SH-SY5Y (cell line): ENCODE measurements at regions not wholly inside any gene's neighbourhood (a gene's known extent, or its start where the extent isn't known, plus 50 kb on each side); places are given as distances from the start of the nearest gene placed in this dataset.

Experiments
- GATA2 ChIP-seq: IDR thresholded peaks from 2 replicates; pipeline ENCODE4 v1.6.1; 2011; ENCODE audit warnings: mild to moderate bottlenecking, low read depth, low read length
- GATA3 ChIP-seq: IDR thresholded peaks from 2 replicates; pipeline ENCODE4 v1.6.1; 2011; ENCODE audit warnings: low read depth, mild to moderate bottlenecking, low read length, moderate library complexity

DNA sequence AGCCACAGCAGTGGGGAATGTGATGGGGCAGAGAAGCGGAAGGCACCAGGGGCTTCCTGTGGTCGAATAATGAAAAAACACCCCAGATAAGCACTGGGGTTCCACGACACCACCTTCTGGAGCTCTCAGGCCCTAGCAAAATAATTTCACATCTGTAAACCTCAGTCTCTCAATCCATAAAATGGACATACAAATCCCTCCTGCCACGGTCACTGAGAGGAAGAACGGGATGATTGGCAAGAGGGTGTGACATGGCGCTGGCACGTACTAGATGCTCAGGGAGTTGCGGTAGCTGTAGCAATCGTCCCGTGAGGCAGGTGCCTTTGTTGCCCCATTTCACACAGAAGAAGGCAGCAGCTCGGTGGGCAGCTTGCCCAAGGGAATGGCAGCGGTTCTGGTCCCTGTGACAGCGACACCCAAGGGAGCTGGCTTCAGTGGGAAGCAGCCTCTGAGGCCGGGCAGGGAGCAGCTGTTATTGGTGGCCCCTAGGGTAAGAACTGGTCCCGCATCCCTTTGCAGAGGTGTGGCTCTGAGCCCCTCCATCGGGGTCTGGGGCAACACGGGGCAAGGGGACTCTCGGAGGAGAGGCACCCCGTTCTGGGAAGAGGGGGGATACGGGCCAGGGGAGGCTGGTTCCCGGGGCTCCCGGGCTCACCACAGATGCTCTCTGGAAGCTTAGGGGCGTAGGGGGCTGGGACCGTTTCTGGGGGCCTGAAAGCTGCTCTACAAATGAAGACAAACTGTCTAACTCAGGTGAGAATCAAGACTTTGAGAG, 114.0 kb upstream of the ALDH1A3 start:
- TF ChIP-seq GATA3: no peak
- TF ChIP-seq GATA2: no peak

DNA sequence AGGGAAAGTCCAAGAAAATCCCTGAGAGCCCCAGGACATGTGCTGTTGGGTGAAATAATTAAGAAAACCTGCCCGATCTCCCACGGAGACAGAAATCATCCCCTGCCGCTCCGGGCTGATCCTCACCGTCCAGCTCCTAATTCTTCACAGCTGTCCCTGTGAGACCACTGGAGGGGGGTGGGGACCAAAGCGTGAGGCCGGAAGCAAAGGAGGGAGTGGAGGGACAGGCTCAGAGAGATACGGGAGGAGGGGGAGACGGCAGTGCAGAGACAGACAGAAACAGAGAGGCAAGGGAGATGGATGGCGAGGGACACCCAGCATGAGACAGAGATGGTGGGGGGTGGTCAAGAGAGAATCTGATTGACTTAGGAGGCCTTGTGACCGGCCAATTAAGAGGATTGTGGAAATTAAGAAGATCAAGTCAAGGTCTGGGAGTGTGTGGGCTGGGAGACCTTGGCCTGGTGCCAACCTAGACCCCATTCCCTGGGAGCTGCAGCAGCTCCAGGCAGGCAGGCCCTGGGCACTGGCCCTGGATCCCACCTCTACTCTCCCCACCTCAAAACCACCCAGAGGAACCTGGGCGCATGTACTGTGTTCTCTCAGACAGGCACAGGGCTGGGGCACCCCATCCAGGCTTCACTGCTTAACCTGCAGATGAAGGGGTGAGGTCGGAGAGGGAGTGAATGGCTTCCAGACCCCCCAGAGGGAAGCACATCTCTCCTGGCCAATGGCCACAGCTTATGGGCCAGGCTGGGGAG, 113.2 kb upstream of the ALDH1A3 start:
- TF ChIP-seq GATA3 (no peak), GATA2 (no peak; the same call in 1 of the 2 replicates)

DNA sequence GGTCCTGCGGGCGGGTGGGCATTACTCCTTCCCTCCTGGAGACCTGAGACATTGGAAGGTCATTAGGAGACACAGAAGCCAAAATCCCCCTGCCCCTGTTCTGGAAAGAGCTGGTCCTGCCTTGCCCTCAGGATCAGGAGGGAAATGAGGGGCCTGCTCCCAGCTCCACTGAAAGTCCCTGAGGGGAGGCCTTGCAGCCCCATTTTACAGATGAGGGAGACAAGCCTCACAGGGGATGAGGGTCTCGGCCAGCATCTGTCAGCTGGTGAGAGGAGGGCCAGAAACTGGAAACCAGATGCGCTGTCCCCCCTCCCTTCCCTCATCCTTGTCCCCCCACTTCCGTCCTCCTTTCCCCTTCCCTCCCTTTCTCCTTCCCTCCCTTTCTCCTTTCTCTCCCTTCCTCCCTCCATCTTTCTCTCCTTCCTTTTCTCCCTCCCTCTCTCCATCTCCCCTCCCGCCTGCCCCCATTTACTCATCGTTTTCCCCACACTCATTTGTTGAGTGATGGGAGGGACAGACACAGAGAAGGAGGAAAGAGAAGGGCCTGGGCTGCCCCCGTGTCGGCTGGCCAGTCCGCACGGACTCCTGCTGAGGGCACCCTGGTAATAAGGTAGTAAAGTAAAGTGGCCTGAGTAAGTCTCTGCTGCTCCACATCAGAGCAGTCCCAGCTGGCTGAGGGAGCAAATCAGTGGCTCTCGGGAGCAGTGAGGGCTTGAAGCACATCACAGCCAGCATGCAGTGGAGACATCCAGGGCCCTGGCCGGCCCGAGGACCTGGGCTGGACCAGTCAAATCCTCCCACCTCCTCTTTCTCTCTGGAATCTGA, 112.4 kb upstream of the ALDH1A3 start:
- TF ChIP-seq GATA2: no peak
- TF ChIP-seq GATA3: no peak

DNA sequence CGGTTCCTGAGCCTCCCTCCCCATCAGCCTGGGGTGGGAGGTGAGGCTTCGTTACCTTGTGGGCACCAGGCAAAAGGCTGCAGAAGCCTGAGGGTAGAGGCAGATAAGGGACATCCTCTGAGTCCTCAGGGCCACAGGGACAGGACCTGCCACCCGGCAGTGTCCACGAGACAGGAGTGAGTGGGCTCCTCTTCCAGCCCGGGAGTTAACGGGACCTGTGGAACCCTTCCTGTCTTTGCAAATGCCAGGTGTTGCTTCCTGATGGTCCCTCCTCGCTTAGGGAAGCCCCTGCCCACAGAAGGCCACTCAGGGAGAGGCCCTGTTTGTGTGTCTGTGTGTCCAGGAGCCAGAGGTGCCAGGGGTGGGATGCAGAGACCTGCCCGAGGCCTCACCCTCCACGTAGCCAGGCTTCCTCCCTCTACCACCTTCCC, 111.1 kb upstream of the ALDH1A3 start:
- TF ChIP-seq GATA3 (no peak), GATA2 (no peak)

DNA sequence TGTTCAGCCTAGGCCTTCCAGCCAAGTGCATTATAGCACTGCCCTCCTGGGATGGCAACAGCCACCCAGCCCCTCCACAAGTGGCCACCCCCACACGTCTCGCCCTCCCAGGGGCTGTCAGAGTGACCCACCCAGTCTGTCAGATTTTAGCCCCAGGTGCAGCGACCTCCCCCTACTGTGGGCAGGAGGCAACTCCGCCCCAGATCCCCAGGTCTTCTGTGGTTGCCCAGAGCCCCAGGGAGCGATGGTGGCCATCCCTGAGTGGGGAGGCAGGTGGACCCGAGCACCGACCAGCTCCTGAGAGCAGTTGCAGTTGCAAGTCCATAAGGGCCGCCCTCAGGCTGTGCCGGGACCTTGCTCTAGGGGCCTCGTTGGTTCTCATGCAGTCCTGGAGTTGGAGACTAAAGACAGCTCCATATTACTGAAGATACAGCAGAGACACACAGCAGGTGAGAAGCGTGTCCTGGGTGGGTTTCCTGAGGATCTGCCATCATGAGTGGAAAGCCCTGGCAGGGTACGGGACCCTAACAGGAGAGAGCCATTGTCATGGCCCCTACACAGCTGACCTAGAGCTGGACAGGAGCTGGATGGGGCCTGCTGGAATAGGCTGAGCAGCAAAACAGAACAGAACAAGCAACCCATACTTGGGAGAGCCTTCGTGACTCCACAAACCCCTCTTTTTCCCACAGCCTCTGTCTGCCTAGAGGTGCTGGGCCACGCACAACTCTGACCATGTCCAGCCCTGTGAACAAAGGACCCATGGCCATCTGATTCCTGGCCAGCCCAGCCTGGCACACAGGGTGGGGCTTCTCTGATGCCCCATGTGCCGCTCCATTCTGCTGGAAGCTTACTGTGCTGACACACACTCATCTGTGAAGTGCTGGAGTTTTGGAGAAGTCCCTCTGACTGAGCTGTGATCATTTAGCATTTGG, 110.3 kb upstream of the ALDH1A3 start:
- TF ChIP-seq GATA3 (no peak), GATA2 (no peak)

DNA sequence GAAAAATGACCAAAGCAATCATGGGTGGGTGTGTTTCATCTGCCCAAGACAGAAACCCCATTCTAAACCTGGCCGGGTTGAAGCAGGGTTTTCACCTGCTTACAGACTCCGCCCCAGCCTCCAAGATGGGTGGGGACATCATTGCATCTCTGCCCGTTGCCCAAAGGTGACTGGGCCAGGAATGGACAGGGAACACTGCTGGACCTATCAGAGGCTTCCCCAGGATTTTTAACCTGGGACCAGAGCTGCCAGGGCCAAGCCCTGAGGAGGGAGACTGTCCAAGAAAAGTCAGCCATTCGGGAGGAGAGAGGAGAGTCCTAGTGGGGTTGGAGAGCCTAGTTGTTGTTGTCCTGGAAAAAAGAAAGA, 109.7 kb upstream of the ALDH1A3 start:
- TF ChIP-seq GATA2 (no peak), GATA3 (no peak)

DNA sequence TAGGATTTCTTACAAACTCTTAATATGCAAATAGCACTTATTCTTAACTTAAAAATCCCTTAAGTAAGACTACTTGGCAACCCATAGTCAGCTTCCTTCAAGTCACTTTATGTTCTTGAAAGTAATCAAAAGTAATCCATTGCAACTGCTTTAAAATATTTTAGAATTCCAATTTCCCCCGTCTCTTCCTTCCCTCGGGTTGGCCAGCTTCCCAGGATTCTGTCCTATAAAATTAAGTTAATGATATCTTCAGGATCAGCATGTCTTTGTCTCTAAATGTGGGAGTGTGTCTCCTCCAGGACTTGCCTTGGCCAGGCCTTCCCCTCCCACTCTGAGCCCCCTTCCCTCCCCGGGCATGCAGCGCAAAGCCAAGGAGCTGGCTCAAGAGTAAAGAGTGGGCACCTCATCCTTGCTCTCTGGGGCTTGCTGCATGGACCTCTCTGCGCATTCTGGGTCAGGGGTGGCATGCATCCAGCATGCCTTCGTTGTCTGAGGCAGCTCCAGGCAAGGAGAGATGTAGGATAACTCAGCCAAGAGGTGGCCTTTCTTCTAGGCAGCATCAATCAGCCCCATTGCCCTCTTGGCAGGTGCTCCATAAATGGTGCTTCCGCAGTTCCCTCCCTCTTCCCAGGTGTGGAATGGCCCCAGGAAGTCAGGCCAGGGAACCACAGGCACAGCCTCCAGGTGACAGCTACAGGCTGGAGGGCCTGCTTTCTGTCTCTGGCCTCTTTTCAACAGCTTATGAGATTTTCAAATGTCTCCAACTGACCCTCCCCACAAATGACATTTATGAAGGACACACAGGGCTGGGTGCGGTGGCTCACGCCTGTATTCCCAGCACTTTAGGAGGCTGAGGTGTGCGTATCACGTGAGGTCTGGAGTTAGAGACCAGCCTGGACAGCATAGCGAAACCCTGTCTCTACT, 108.7 kb upstream of the ALDH1A3 start:
- TF ChIP-seq GATA2 (peak; percentile 81), GATA3 (no peak; the same call in 1 of the 2 replicates)

DNA sequence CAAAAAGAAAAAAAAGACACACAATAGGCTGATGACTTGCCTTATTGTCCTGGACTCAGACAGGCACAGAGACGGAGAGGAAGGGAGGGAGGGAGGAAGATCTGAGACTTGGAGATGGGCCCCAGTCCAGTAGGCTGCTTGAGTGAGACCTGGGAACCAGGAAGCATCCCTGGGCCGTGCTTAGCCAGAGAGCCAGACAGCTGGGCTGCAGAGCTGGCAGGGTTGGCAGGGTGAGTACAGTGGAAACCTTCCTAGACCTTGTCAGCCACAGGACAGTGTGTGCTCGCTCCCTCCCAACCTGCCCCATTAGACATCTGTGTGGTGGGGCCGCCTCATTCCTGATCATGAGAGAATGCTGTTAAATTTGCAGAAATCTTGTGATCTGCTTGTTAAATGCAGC, 107.9 kb upstream of the ALDH1A3 start:
- TF ChIP-seq GATA3 (no peak), GATA2 (no peak)

DNA sequence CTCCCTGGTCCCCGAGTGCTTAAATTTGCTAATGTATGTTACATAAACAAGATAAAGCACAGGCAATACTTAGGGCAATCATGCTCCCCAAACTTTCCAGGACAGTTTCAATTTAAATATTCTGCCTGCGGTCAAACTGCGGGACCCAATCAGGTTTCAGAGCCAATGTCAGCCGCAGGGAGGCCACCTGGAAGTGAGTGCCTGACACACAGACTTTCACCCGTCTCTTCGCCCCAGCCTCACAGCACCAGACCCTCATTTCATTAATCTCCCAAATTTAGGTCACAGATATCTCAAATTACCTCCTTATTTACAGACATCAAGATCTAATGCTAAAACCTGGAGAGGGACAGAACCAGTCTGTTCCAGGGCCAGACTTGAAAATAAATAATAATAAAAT, 107.2 kb upstream of the ALDH1A3 start:
- TF ChIP-seq GATA3 (no peak), GATA2 (peak; percentile 62)

DNA sequence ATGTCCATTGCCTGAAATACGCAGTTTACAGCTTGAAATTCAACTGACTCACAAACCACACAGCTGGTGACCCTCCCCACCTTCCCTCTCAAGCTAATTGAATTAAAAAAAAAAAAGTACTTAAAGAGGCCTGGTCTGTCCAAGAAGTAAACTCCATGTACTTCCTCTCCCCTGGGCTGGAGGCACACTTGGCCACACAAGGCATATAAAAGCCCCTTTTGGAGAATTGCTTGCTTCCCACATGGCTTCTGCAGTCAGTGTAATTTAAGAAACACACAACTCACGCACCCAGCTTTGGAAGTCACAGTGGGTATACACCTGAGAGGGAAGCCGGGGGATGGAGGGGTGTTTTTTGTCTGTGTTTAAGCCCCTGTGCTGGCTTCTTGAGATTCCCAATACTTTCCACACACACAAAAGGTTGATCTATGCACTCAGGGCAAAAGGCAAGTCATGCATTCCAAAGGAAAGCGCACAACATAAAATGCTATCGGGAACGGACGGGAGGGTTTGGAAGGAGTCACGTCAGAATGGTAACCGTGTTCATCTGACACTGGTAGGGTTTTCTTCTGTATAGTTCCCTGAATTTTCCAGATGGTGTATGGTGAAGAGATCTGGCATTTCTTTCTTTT, 106.6 kb upstream of the ALDH1A3 start:
- TF ChIP-seq GATA3 (no peak), GATA2 (no peak)

DNA sequence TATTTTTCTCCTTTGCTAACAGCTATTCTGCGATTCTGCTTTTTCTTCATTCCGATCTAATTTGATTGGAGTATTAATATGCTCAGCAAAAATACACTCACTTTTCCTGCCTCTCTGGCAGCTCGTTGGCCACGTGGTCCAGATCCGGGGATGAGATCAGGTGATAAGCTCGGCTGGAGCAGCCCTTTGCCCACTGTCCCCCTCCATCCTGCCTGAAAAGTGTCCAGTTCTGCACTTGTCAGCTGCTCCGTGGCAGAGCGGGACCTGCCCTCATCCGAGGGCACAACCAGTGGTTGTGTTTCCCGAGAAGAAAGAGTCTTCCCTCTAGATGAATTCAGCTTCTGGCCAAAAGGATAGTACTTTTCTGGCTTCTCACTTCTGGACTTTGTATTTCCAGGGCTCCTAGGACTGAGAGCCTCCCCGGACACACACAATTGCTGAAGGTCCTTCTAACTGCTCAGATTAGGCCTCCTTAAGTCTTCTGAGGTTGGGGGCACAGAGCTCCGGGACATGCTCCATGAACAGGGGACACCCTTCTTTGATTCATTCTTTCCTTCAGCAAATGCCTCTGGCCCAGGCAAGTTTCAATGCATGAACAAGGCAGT, 103.9 kb upstream of the ALDH1A3 start:
- TF ChIP-seq GATA3 (peak; percentile 93), GATA2 (peak; percentile 98)
